Body of pancreas (tissue), 4 donors: ENCODE measurements at regions not wholly inside any gene's neighbourhood (a gene's known extent, or its start where the extent isn't known, plus 50 kb on each side); places are given as distances from the start of the nearest gene placed in this dataset.

Experiments used
- POLR2A ChIP-seq, 3 donors: fragments of 450-650 bp; IDR thresholded peaks; one replicate each; pipeline ENCODE4 v1.6.1; 2016; ENCODE audit warnings: antibody characterized with exemption in 3 of 3, mild to moderate bottlenecking in 2 of 3
- TF ChIP-seq, protein P1 (sequence below), 7 experiments: fragments of 450-650 bp in 4 of 7; fragments of 200-600 bp in 3 of 7; sonication (generic) in 3 of 7; IDR thresholded peaks; one replicate each; pipeline ENCODE4 v1.5.1; 2016 to 2019; ENCODE audit warnings: antibody characterized with exemption in 7 of 7

DNA sequence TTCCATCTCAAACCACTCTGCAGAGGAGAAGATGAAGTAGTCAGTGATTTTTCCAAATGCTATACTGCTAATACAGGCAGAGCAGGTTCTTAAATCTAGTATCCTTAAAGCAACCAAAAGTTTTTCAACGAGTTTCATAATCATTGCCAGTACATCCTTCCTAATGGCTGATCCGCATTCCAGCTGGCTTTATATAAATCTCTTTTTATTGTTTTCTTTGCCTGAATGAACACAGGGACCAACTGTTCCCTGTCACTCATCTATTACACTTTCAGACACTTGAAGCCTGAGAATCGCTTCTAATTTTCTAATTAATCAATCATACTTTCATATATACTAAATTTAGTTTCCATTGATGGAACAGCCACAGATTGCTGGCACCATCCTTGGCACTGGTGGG, 508.6 kb downstream of the RAB28 start:
- TF ChIP-seq, protein P1, sequence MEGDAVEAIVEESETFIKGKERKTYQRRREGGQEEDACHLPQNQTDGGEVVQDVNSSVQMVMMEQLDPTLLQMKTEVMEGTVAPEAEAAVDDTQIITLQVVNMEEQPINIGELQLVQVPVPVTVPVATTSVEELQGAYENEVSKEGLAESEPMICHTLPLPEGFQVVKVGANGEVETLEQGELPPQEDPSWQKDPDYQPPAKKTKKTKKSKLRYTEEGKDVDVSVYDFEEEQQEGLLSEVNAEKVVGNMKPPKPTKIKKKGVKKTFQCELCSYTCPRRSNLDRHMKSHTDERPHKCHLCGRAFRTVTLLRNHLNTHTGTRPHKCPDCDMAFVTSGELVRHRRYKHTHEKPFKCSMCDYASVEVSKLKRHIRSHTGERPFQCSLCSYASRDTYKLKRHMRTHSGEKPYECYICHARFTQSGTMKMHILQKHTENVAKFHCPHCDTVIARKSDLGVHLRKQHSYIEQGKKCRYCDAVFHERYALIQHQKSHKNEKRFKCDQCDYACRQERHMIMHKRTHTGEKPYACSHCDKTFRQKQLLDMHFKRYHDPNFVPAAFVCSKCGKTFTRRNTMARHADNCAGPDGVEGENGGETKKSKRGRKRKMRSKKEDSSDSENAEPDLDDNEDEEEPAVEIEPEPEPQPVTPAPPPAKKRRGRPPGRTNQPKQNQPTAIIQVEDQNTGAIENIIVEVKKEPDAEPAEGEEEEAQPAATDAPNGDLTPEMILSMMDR (IDR thresholded peaks at IDR 0.05): no peak
- no peak for TF ChIP-seq POLR2A (IDR thresholded peaks at IDR 0.05)
